GM19035 (cell line): ENCODE measurements at regions not wholly inside any gene's neighbourhood (a gene's known extent, or its start where the extent isn't known, plus 50 kb on each side); places are given as distances from the start of the nearest gene placed in this dataset.
"Not testable (repeated sequence)": the region's sequence is repeated elsewhere in the genome, so short reads cannot be mapped to it uniquely, and the experiment has no call there.

ENCODE experiments used
- ATAC-seq: cut with Tn5 transposase; IDR thresholded peaks from one replicate; pipeline ENCODE4 v1.9.1; 2021; ENCODE audit not compliant: unreplicated experiment

DNA sequence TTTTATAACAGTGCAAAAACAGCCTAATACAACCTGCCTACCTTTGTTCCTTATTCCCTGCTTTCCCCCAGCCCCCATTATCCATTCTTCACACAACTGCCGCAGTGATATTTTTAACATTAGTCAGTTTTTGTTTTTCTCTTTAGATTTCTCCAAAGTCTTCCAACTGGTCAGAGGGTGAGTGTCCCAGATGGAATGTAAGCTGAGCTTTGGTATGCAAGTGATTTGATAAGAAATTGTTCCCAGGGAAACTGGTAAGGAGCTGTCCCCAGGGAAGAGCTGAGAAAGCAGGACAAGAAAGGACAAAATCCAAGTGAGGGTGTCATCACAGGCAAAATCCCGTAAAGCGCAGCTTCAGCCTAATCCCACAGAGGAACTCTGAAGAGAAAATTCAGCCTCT lies 475.5 kb upstream of the ADGRL3 start:
- no peak for ATAC-seq

DNA sequence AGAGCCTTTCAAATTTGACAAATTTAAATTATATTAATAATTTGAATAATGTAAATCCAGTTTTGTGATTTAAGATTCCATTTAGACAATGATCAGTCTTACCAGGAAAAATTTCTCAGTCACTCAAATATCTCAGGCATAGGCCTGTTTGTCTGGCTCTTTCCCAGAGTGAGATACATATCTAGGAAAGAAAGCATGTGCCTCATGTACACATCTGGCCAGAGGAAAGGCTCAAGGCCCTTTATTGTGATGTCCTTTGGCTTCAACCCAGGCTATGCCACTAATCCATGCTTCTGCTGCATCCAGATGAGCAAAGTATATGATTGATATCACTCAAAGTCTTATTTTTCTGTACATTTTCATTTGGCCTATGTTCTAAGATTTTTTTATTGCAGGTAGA lies 473.3 kb upstream of the ADGRL3 start:
- no peak for ATAC-seq

DNA sequence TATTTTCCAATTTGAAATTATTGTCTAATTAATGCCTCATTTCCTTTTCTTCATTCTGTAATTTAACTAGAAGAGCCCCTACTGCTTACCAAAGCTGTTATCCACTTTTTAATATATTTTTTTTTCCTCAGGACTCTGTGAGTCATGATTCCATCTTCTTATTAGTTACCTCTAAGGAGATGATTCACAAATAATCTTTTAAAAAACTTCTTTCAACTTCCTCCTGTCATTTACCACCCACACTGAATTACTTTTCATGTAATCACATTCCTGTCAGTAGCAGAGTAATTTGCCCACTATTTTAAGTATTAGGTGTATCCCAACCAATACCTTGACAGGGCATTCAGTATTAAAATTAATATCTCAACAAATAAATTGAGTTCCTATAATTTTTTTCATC lies 470.9 kb upstream of the ADGRL3 start:
- no peak for ATAC-seq

DNA sequence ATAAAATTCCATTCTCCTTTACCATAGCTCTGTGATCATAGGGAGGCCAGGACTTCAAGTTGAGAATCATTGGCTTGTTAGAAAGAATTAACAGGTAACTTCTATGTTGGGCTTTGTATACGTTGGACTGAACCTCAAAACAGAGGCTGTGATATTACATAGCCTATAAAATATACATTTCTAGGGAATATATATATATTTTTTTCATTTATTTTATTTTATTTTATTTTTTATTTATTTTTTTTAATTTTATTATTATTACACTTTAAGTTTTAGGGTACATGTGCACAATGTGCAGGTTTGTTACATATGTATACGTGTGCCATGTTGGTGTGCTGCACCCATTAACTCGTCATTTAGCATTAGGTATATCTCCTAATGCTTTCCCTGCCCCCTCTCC lies 470.4 kb upstream of the ADGRL3 start:
- not testable (repeated sequence) for ATAC-seq

DNA sequence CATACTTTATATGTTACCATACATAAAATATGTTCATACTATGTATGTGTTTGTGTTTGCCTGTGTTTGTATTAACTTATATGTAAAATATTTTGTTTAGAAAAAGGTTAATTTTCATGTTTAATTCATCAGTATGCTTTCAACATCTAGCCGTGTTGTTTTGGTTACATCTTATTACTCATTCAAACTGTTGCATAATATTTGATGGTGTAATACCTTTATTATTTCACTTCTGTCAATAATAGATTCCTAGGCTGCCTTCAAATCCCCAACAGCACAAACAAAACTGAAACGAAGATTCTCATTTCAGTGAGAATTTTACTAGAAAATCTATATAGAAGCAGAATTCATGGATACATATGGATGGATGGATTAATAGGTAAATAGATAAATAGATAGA lies 462.3 kb upstream of the ADGRL3 start:
- ATAC-seq, result no peak

DNA sequence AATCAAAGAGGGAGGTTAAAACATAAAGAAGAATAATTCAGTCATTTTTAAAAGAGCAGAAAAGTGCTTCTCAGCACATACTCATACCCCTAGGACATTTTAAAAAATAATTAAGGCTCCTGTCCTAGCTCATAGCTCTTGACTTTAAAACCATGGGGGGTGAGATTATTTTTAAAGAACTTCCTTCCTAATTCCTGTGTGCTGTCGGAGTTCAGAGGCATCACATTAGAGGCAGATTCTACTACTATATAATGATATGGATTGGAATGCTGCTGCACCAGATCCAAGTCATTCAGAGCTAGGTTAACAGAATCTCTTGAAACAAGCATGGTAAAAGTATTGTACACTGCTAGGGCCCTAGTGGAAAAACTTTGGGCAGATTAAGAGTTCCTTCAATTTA lies 456.5 kb upstream of the ADGRL3 start:
- ATAC-seq, result no peak

DNA sequence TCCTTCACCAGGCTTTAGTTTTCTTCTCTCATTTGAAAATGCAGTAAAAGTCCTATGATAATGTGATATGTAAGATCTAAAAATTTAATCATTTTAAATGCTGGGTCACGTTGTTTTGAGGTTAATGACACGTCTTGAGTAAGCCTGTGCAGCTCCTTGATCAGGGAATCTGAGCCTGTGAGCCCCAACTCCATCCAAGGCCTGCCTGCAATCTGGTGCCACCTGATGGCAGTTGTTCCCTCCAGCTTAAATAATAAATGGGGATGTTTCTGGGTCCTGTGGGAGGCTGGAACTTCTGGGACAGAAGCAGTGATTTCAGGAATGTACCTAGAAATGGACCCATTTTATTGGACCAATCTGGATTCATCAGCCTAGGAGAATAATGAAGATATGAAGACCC lies 455.4 kb upstream of the ADGRL3 start:
- ATAC-seq, result no peak

DNA sequence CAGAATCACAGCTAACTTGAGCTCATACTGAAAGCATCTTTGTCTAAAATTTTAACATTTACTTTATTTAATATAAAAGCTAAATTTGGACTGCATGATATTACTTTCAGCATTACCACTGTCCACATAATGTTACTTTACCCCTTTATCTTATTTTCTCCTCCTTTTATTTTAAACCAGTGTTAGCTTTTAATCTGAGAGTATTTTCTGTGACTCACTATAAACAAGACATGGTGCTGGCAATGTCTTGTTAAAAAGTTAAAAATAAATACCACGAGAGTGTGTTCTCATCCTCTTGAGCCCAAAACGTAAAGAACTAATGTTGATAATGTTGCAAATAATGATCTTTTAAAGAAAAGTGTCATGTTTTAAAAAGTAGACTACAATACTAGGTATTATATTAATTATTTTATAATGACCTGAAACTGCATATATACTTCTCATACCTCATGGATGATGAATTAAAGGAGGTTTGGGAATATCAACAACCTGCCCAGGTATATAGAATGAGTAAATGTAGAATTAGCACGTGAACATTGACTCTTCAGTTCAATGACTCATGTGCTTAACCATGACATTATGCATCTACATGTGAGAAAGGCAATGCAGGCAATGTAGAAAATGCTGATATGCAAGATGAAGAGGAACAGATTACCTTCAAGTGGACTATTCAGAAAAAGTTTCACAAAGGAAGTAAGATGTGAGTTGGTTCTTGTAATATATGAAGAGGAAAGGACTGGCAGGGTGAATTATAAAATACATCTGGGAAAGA lies 454.1 kb upstream of the ADGRL3 start:
- no peak for ATAC-seq

DNA sequence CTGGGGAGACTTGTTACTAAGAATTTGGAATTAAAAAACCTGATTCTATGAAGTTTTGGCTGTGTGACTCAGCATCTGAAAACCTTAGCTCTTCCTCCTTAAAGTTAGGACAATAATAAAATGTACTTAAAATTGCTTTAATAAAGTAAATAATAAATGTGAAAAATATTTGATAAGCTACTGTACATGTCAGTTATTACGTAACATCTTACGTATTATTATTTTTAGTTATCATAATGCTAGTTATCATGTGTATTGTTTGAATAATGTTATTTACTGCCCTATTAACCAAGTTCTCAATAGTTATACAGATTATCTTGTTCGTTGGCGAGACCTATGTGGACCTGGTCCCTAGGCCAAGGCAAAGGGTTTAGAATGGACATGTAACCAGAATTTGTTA lies 449.2 kb upstream of the ADGRL3 start:
- no peak for ATAC-seq

DNA sequence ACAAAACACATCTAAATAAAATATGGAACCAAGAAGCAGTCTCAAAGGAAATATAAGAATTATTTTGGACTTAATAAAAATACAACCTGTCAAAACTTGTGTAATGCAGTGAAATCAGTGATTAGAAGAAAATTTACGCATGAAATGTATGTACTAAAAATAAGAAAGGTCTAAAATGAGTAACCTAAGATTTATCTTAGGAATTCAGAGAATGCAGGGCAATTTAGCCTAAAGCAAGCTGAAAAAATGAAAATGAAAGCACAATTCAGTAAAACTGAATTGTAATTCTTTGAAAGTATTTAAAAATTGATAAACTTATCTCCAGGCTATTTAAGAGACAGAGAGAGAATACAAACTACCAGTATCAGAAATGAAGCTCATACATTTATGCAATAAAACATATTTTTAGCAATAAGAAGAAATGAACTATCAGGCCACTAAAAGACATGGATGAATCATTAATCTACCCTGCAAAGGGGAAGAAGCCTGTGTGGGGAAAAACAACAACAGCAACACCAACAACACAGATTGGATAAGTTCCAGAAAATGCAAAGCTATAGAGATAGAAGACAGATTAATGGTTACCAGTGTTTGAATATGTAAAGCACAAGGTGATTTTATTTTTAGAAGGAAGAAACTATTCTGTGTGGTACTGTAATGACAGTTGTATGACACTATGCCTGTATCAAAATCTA lies 442.0 kb upstream of the ADGRL3 start:
- ATAC-seq, result no peak

DNA sequence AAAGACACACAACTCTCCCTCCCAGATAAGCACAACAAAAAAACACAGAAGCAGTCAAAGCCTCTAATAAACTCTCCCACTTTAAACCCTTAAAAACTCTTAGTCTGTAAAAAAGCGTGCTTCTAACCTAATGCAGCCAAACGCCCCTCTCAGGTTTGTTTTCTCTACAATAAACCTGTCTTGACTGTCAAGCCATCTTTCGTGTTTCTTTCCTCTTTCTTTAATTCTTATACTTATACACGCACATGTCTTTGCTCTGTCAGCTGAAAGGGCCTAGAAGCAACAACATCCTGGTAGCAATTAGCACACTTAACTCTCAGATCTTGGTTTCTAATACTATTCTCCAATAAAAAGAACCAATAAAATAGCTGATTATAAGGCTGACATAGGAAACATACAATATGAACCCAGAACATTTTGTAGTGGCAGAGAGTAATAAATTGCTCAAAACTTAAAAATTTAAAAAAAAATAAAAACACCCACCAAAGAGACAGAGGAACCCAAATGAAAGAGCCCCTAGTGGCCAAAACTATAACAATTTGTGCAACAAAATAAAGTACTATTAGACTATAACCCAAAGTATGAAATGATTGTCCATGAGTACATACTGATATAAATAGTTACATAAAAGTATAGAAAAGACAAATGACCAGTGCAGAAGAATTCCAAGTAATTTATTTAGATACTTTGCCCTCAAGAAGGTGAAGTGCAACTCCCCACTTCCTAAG lies 440.4 kb upstream of the ADGRL3 start:
- ATAC-seq, result no peak

DNA sequence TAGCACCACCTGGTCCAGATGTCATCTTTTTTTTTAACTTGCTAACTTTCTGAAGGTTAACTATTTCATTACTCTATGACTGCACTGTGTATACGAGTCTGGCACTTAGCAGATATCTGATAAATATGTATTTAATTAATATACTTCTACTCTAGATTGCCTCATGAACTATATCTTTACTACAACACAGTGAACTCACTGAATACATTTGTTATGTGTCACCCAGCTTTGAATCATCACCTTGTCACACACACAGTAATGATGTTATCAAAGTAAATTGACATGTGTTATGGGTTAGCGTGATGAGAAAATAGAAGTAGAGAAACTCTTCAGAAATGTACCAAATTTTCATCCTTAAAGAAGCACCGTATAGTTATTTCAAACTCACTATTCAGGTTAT lies 419.3 kb upstream of the ADGRL3 start:
- no peak for ATAC-seq

DNA sequence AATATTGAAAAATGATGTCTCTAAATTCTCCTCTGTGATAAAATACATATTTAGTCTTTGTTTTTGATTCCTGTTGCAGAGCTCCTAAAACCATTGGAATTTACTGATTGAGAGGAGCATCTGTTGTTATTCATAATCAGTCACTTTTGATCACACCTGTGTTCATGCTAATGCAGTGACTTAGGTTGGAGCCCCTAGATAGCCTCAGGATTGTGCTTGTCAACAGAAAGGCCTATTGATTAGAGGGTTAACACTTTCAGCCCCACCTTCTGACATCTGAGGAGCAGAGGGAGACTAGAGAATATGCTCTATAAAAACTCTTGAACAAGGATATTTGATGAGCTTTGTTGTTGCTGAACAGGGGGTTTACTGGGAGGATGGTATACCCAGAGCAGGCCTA lies 409.5 kb upstream of the ADGRL3 start:
- ATAC-seq, result no peak

DNA sequence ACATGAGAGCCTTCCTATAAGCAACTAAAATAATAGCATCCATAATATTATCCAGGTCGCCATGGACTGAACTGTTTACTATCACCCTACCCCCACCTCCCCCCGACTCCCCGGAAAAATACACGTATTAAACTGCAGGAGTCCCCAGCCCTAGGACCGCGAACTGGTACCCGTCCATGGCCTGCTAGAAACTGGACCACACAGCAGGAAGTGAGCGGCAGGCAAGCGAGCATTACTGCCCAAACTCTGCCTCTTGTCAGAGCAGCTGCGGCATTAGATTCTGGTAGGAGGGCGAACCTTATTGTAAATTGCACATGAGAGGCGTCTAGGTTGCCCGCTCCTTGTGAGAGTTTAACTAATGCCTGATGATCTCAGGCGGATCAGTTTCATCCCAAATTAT lies 405.8 kb upstream of the ADGRL3 start:
- no peak for ATAC-seq

DNA sequence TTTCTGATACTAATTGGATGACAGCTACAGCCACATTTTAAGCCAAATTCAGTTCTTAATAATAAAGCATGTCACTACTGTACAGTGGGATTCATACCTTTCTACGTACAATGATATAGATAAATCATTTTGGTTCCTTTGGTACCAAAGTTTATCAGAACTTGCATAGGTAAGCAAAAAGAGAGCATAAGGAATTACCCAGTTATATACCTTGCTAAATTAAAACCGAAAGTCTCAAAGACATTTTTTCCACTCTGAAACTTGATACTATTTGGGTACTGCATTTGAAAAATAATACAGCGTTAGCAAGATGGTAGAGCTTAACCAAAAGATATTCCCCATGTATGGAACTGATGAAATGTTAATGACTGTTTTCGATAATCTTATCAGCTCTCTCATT lies 400.9 kb upstream of the ADGRL3 start:
- no peak for ATAC-seq

DNA sequence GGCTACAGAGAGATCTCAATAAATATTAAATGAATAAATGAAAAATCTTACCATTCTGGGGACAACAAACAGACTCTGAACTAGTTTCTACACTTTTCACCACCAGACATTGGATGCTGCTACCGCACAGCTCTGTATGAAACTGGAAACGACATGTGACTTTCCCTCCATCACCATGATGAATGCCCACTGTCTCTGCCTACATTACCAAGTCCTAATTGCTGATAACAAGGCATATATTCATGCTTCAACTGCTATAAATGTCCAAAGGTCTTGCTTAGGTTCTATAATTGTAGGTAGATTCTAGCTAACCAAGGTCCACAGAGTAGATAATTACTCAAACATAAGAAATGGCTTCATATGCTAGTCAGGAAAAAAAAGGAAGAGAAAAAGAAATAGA lies 399.4 kb upstream of the ADGRL3 start:
- ATAC-seq, result no peak

DNA sequence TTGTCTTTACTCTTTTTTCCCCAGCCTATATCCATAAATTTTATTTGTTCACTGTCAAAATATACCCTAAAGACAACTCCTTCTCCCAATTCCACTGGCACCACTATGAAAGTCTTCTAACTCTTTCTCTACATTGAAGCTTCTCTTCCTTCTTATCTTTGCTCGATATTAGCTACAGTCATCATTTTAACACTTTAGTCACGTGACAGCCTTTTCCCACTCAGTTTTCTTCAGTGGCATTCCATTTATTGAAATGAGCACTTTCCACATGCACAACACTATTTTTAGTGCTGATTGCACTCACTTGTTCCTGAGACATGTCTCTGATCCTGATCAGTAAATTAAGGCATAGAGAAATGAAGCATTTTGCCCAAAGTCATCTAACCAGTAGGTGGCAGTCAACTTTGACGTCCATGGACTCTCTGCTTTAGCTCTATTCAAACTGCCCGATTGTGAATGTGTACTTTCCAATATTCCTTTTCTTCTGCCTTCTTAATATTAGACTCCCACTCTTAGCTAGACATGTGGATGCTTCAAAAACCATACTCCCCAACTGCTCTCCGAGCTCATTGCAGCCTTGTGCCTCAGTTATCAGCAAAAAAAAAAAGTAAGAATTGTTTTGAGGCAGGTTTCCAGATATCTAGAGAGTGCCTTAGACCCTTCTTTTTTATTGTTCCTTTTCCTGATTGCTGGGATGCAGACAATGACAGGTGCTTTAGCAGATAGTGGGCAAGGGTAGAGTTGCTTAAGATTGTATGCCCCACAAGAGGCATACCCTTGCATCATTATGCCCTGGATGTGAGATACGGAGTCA lies 394.4 kb upstream of the ADGRL3 start:
- no peak for ATAC-seq

DNA sequence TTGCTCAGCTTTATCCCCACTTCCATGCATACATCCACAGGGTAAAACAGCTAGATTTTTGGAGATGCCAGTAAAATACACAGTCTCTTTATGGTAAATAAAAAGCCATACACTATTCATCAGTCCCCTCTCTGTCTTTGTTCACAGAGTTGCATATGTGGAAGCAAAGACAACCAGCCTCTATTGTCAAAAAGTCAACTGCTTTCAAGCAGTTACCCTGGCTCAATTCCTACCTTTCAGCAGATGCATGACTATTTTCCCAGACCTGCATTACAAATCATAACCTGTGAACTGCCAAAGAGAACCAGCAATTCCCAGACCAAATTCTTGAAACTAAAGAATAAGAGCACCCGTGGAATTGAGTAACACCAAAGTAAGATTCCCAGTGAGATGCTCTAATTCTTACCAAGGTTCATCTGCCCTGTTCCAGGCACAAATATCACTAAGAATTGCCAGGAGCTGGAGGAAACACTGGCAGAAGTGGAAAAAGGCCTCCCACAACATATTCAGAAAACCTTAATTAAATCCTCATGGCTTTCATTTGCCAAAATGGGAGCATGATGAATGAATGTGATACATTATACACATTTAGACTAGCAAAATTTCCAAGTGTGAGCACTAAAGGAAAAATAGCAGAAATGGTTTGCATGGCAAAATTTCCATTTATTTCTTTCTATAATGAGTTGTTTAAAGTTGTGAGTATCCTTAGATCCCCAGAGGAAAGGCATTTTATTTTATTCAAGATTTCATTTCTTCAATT lies 391.2 kb upstream of the ADGRL3 start:
- ATAC-seq, result no peak

DNA sequence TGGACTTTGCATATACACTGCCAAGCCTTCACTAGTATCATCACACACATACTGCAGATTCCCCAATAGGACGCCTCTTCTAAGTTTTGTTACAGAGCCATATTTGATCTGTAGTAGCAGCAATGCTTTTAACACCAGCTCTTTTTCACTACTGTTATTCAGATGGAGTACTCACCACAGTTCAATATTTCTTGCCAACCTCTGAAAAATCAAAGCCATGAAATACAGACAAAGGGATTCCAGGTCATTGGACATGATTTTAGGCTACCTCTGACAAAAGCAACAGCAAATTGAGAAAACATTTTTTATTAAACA lies 390.7 kb upstream of the ADGRL3 start:
- ATAC-seq, result no peak

DNA sequence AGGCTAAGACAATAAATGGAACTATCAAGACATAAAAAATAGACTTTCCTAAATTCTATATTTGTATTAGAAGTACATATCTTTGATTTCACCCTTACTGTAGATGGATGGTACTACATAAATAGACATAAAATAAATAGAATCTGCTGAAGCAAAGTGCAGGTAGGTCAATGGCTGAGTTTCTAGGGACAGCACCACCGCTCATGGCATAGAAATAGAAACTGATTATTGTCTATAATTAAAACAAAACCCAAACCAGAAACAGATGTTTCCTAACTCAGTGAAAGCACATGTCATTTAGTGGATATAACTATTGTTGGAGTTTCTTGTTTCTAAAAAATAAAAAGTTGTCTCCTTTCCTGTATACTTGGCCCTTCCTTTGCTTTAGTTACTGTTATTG lies 387.3 kb upstream of the ADGRL3 start:
- ATAC-seq, result no peak

DNA sequence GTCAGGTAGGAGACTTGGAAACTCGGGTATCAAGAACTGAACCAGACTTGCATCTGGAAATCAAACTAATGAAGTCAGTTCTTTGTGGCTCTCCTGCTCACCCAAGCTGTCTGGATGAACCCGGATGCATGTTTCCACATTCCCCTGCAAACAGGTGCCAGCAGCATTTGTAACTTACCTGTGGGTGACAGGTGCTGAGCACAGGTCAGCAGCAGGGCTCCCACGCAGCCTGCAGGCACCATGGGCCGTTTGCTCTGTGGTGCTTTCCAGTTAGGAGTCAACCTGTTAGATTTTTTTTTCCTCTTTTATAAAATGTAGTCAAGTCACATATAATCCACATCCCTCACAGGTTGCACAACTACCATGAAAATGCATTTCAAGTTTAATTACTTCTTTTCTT lies 385.6 kb upstream of the ADGRL3 start:
- ATAC-seq, result no peak
